22Rv1 (cell line): ENCODE measurements at regions not wholly inside any gene's neighbourhood (a gene's known extent, or its start where the extent isn't known, plus 50 kb on each side); places are given as distances from the start of the nearest gene placed in this dataset.

Experiments used
- H3K27ac ChIP-seq: fragments of 450-650 bp; 2 replicates; pipeline ENCODE4 v1.5.1; 2017
- CTCF ChIP-seq: fragments of 450-650 bp; IDR thresholded peaks from 2 replicates; pipeline ENCODE4 v1.5.1; 2017; ENCODE audit warnings: mild to moderate bottlenecking
- ZFX ChIP-seq: fragments of 450-650 bp; IDR thresholded peaks from 2 replicates; pipeline ENCODE4 v1.6.1; 2017; ENCODE audit warnings: antibody characterized with exemption, borderline replicate concordance

- H3K27ac ChIP-seq, result no peak overlapping the region
- no peak for TF ChIP-seq CTCF
Measured at GRCh38 chr6:92910646-92911045, 508.7 kb downstream of the EPHA7 start.

- H3K27ac ChIP-seq, result no peak overlapping the region
- no peak for TF ChIP-seq ZFX
Measured at GRCh38 chr6:92906385-92906784, 513.0 kb downstream of the EPHA7 start.

- no peak overlapping the region for H3K27ac ChIP-seq
- TF ChIP-seq CTCF (no peak), ZFX (no peak)
Measured at GRCh38 chr6:92893741-92894140, 525.6 kb downstream of the EPHA7 start.

- peak overlapping the region; percentile 8 for H3K27ac ChIP-seq
- no peak for TF ChIP-seq CTCF
Measured at GRCh38 chr6:92892626-92893170, 526.7 kb downstream of the EPHA7 start.

- TF ChIP-seq ZFX (no peak), CTCF (no peak)
- H3K27ac ChIP-seq, result no peak overlapping the region
Measured at GRCh38 chr6:92888316-92888715, 531.0 kb downstream of the EPHA7 start.

- TF ChIP-seq ZFX (no peak), CTCF (no peak)
- H3K27ac ChIP-seq, result no peak overlapping the region
Measured at GRCh38 chr6:92887871-92888270, 531.5 kb downstream of the EPHA7 start.

GRCh38 chr6:92879526-92879925 lies 539.8 kb downstream of the EPHA7 start:
- TF ChIP-seq CTCF (no peak), ZFX (no peak)
- H3K27ac ChIP-seq, result no peak overlapping the region

GRCh38 chr6:92864966-92865555 lies 554.3 kb downstream of the EPHA7 start:
- no peak for TF ChIP-seq CTCF
- TF ChIP-seq ZFX, result no peak
- H3K27ac ChIP-seq, result peak overlapping the region; percentile 49
